K562 (cell line): ENCODE measurements at regions not wholly inside any gene's neighbourhood (a gene's known extent, or its start where the extent isn't known, plus 50 kb on each side); places are given as distances from the start of the nearest gene placed in this dataset.
"Not testable (repeated sequence)": the region's sequence is repeated elsewhere in the genome, so short reads cannot be mapped to it uniquely, and the experiment has no call there.

Source experiments
- ATAC-seq: fragments of 200-7000 bp; cut with Tn5 transposase; 3 replicates; pipeline ENCODE4 v1.9.1; 2020; ENCODE audit warnings: moderate library complexity
- BruUV-seq: library from RNA; stranded (reverse); fragments of 400-500 nt; replicated peaks from 2 replicates; lab custom pipeline; 2021; lab: Mats Ljungman, UMichigan
- CTCF ChIA-PET: fragments of 300-600 bp; formaldehyde crosslinking; extraction: SDS; loops from one replicate; lab custom pipeline; 2021; ENCODE audit warnings: low intra/inter-chr PET ratio; lab: Yijun Ruan, JAX
- POLR2A ChIA-PET: fragments of 300-600, 350-650 bp; sonication (Branson Sonifier 250); formaldehyde crosslinking; extraction: SDS; loops from one replicate; lab custom pipeline; 2021; ENCODE audit warnings: antibody characterized with exemption, inconsistent platforms; lab: Yijun Ruan, JAX
- DNase-seq, 4 experiments: peaks; one replicate each; pipeline versions ENCODE4 v3.0.0 to v3.0.0-alpha.2; 2011 to 2018; ENCODE audit warnings: low spot score in 3 of 4, mixed read lengths in 3 of 4; ENCODE audit errors: extremely low read depth in 1 of 4
- FAIRE-seq: peaks from 2 replicates; lab custom pipeline; 2011; peaks lifted over from hg19 to GRCh38; lab: Jason Lieb, UNC
- H2AFZ ChIP-seq: 2 replicates; pipeline ENCODE4 v1.6.0; 2011; ENCODE audit warnings: low read depth, low read length, control low read depth, inconsistent platforms
- H3K27ac ChIP-seq: fragments of 200-600 bp; 3 replicates; pipeline ENCODE4 v1.8.0; 2011; ENCODE audit warnings: low read depth, mild to moderate bottlenecking, control low read depth, inconsistent platforms, low read length, moderate library complexity, mixed read lengths; ENCODE audit errors: extremely low read depth
- H3K27me3 ChIP-seq, 2 experiments: fragments of 300-600 bp in 1 of 2; 2 replicates in 1 of 2; 3 replicates in 1 of 2; pipeline versions ENCODE4 v1.6.0 to v1.8.0; 2011; ENCODE audit warnings: inconsistent platforms in 2 of 2, low read length in 2 of 2, mild to moderate bottlenecking in 1 of 2, mixed read lengths in 1 of 2, moderate library complexity in 1 of 2; ENCODE audit not compliant: control insufficient read depth in 2 of 2, insufficient read depth in 2 of 2
- H3K36me3 ChIP-seq: fragments of 300-600 bp; 3 replicates; pipeline ENCODE4 v1.8.0; 2011; ENCODE audit warnings: mild to moderate bottlenecking, low read length, inconsistent platforms; ENCODE audit not compliant: control insufficient read depth, insufficient read depth
- H3K4me1 ChIP-seq, 2 experiments: fragments of 200-600 bp in 1 of 2; replicated peaks in 1 of 2; 2 replicates in 1 of 2; 3 replicates in 1 of 2; pipeline versions ENCODE4 v1.5.1 to v1.8.0; 2011; ENCODE audit warnings: inconsistent platforms in 2 of 2, low read length in 2 of 2, mild to moderate bottlenecking in 1 of 2, mixed read lengths in 1 of 2, moderate library complexity in 1 of 2; ENCODE audit not compliant: control insufficient read depth in 2 of 2, insufficient read depth in 2 of 2
- H3K4me2 ChIP-seq: 2 replicates; pipeline ENCODE4 v1.6.1; 2011; ENCODE audit warnings: low read length, control low read depth, inconsistent platforms, mixed read lengths; ENCODE audit not compliant: insufficient read depth
- H3K4me3 ChIP-seq: fragments of 200-600 bp; sonication (generic), shearing (Covaris generic); 2 replicates; pipeline ENCODE4 v1.5.1; 2016; ENCODE audit warnings: control low read depth, inconsistent platforms
- H3K79me2 ChIP-seq: fragments of 200-600 bp; 3 replicates; pipeline ENCODE4 v1.8.0; 2011; ENCODE audit warnings: low read length, inconsistent platforms; ENCODE audit not compliant: control insufficient read depth, insufficient read depth
- H3K9ac ChIP-seq, 2 experiments: 2 replicates each; pipeline versions ENCODE4 v1.6.0 to v1.6.1; 2011; ENCODE audit warnings: low read depth in 2 of 2, low read length in 2 of 2, control low read depth in 1 of 2, inconsistent platforms in 1 of 2, mild to moderate bottlenecking in 1 of 2, mixed read lengths in 1 of 2; ENCODE audit not compliant: insufficient read depth in 1 of 2
- H3K9me1 ChIP-seq: one replicate; pipeline ENCODE4 v1.6.0; 2011; ENCODE audit warnings: inconsistent platforms, mild to moderate bottlenecking, low read length, moderate library complexity; ENCODE audit not compliant: control insufficient read depth, insufficient read depth
- H3K9me3 ChIP-seq: replicated peaks from 2 replicates; pipeline ENCODE4 v1.5.1; 2011; ENCODE audit warnings: low read depth, low read length, inconsistent platforms; ENCODE audit not compliant: control insufficient read depth, insufficient read depth
- H4K20me1 ChIP-seq: replicated peaks from 2 replicates; pipeline ENCODE4 v1.6.1; 2011; ENCODE audit warnings: low read length, inconsistent platforms, mixed read lengths; ENCODE audit not compliant: control insufficient read depth, insufficient read depth
- ZBTB49 ChIP-seq: sonication (generic); formaldehyde crosslinking; IDR thresholded peaks from 2 replicates; pipeline ENCODE4 v1.8.0; 2022; ENCODE audit warnings: missing genetic modification reagents, mild to moderate bottlenecking, borderline replicate concordance
- WGBS: fragments of 100-300 bp; shearing (Covaris generic); methylation state at CpG from one replicate; pipeline ENCODE4 v1.1.6; 2016; ENCODE audit warnings: low coverage, mixed read lengths; ENCODE audit not compliant: insufficient coverage; ENCODE audit errors: missing lambda C conversion rate; 5-methylcytosine and 5-hydroxymethylcytosine counted together
- in situ Hi-C: fragments of 300-500 bp; cut with MboI; formaldehyde crosslinking; loops from 4 replicates; pipeline ENCODE4 v1.15.0; 2018; ENCODE audit warnings: inconsistent platforms, mixed read lengths
- intact Hi-C: fragments of 100-400 bp; cut with micrococcal nuclease; formaldehyde crosslinking; loops from 2 replicates; pipeline ENCODE4 v1.14.2; 2022

- H3K27ac ChIP-seq, POLR2A ChIA-PET, in situ Hi-C loops, H3K79me2 ChIP-seq, H3K9me1 ChIP-seq, FAIRE-seq, H4K20me1 ChIP-seq, BruUV-seq, H3K4me1 ChIP-seq, intact Hi-C loops, H3K9ac ChIP-seq, ATAC-seq, H3K4me2 ChIP-seq, H2AFZ ChIP-seq, H3K9me3 ChIP-seq, H3K27me3 ChIP-seq, H3K4me3 ChIP-seq, DNase-seq, CTCF ChIA-PET, H3K36me3 ChIP-seq: not testable (repeated sequence)
- 8% methylated on average over 4 of the region's 27 CpGs for WGBS
Measured at GRCh38 chr4:177495626-177496025, 53.4 kb upstream of the AGA start.

GRCh38 chr4:177499537-177499936 is 57.3 kb upstream of the AGA start:
- no peak overlapping the region for H3K27ac ChIP-seq
- ATAC-seq, result no peak
- H3K27me3 ChIP-seq, result no peaks in the 10 kb centered on the region
- H3K9me3 ChIP-seq, result no peaks in the 10 kb centered on the region
- H3K4me1 ChIP-seq, result no peaks in the 10 kb centered on the region
- no peak for FAIRE-seq
- 23% methylated on average over 11 of the region's 14 CpGs for WGBS
- in situ Hi-C loops (no loop called here), intact Hi-C loops (no loop called here)
- H3K79me2 ChIP-seq, result no peaks in the 10 kb centered on the region
- POLR2A ChIA-PET, result no interaction called here
- no peak for DNase-seq
- H3K9ac ChIP-seq, result no peak overlapping the region
- CTCF ChIA-PET, result no interaction called here
- no peak for TF ChIP-seq ZBTB49
- no peaks in the 10 kb centered on the region for H3K36me3 ChIP-seq
- no peaks in the 10 kb centered on the region for H3K9me1 ChIP-seq
- no peak overlapping the region for H3K4me2 ChIP-seq
- H3K4me3 ChIP-seq, result no peak overlapping the region
- no TSS peak for BruUV-seq
- H2AFZ ChIP-seq, result no peak overlapping the region
- H4K20me1 ChIP-seq, result no peaks in the 10 kb centered on the region
